HG02642 (cell line): ENCODE measurements at regions not wholly inside any gene's neighbourhood (a gene's known extent, or its start where the extent isn't known, plus 50 kb on each side); places are given as distances from the start of the nearest gene placed in this dataset.

Experiments
- ATAC-seq: cut with Tn5 transposase; IDR thresholded peaks from one replicate; pipeline ENCODE4 v1.9.1; 2021; ENCODE audit warnings: mild to moderate bottlenecking; ENCODE audit not compliant: unreplicated experiment, poor library complexity

DNA sequence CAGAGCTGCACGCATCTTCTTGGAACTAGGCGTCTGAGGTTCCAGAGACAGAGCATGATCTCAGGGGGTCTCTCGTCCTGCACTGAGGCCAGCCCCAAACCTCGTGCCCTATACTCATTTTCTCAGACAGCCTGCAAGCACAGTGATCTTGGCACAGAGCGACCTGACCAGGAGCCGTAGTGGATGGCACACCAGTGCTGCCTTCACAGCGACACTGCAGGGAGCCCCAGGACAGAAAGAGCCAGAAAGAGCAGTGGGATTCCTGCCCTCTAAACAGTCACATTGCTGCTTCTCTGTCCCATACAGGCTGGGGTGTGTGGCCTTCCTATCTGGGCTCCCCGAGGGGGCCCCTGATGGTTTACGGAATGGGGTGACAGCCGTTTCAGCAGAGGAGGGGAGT, 131.0 kb downstream of the RBFOX3 start:
- ATAC-seq = no peak

GRCh38 chr17:79478841-79479240, 132.0 kb downstream of the RBFOX3 start:
- ATAC-seq = no peak

- no peak for ATAC-seq
These were observed 132.8 kb downstream of the RBFOX3 start for GRCh38 chr17:79478051-79478461.

DNA sequence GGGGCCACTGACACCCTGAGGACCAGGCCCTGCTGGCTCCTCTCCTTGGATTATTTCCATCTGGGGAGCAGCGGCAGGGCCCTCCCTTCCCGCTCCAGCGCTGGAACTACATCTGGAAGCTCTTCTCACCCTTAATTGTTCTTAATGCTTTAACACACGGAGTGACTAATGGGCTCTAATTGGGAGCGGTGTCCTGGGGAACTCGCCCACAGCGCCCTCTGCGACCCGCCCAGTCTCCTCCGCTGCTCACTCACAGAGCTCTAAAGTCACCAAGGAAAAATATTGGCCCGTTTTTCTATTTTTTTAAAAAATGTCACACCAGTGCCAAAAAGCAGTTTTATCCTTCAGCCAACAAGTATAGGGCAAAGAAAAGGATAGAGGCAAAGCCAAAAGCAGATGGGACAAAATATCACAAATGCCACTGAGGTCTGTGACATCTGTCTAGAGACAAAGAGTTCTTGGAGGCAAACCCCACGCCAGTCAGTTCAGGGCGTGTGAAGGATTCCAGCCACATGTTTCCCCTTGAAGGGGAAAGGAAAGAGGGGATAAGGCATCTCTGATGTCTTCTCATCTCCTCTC, 134.7 kb downstream of the RBFOX3 start:
- no peak for ATAC-seq

GRCh38 chr17:79473876-79474440, 136.9 kb downstream of the RBFOX3 start:
- ATAC-seq = no peak

DNA sequence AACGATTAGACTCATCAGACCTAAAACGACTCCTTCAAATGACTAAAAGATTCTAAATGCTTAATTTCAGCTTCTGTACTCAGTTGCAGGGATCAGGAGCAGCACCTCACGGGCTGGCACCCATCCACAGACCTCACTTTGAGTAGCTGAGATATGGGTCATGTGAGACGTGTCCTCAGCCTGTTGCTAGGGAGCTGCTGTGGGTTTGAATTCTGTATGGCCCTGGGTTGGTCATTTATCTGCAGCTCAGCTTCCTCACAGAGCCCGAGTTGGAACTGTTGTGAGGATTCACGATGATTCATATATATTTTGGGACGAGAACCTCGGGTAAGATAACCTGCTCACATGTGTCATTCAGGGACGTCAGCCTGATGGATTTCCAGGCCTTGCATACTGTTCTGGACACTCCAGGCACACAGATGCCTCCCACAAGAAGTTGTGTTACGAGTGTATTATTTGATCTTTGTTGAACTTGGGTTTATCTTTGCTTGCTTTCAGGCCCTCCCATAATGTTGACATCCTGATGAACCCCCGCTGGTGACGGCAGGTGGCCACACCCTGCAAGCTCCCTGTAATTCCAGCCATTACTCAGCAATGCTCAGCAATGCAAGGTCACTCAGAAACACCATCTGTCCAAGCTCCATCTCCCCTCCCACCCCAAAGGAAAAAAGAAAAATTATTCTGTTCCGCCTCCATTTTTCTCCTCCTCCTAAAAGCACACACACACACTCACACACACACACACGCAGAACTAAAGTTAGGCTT, 137.6 kb downstream of the RBFOX3 start:
- ATAC-seq = no peak

DNA sequence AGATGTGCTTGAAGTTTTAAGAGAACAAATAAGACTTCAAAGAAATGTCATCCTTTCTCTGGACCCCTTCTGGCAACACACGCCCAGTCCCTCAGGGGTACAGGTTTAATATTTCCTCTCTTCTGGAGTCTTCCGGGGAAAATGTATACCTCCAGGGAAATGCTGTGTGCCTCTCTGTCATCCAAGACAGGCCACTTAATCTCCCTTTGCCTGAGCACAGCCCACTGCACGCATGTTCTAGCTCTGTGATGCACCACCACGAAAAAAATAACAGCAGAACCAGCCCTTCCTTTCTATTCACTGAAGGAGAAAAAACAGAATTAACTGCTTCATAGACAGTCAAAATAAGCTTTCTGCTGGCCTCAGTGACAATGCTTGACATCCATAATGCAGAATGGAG, 140.1 kb downstream of the RBFOX3 start:
- ATAC-seq = no peak

DNA sequence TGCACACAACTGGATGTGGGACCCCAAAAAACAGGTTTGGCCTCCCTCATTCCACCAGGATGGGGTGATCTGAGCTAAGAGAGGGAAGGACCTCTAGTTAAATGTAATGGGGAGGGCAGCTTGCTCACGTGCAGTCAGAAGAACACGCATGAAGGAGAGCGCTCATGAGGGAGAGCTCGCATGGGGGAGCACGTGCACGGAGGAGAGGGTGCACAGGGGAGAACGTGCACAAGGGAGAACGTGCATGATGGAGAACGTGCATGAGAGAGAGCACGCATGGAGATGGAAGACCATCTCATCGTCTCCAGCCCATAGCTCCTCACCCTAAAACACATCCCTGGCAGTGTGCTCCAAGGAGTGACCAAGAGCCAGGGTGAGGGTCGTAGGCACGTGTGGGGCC, 141.2 kb downstream of the RBFOX3 start:
- no peak for ATAC-seq

GRCh38 chr17:79468183-79468944, 142.5 kb downstream of the RBFOX3 start:
- ATAC-seq = no peak

DNA sequence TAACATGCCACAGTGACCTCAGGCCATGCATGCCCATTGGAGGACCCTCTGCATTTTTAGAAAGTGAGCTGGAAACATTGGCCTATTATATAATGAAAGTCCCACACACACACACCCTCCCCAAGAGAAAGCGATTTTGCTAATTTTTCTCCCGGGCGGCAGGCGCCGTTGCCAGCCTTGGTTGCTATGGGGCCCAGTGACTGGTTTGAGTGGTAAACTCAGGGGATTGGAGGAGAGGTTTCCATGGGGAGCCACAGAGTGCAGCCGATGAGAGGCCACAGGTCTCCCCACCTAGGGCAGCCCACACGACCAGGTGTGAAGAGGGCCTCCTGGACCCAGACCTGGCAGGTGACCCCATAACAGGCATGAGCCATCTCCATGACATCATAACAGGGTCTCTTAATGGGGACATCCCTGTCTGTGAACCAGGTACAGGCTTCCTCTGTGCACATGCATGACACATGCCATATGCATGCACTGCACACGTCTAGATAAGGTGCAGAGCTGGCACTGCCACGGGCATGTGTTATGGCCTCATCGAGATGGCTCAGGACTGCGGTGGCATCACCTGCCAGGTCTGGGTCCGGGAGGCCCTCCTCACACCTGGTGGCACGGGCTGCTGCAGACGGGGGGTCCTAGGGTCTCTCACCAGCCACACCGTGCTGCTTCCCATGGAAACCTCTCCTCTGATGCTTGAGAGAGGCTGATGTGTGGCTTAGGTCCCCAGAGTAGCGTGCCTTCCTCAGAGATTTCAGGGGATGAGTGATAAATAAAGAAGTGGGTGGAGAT, 144.1 kb downstream of the RBFOX3 start:
- ATAC-seq = no peak

DNA sequence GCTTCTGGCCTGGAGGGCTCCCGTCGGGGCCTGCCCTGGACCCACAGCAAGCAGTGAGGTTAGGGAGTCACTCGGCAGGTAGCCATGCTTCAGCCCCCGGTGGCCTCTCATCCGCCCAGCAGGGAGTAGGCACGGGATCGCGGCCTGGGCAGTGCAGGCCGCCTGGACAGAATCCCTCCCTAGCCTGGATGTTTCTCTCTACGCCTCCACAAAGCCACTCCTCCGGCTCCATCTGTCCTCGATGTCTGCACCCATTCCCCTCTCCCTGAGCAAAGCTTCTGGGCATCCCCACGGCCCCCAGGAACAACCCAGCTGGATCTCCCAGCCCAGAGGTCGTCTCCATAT, 145.2 kb downstream of the RBFOX3 start:
- ATAC-seq = no peak

DNA sequence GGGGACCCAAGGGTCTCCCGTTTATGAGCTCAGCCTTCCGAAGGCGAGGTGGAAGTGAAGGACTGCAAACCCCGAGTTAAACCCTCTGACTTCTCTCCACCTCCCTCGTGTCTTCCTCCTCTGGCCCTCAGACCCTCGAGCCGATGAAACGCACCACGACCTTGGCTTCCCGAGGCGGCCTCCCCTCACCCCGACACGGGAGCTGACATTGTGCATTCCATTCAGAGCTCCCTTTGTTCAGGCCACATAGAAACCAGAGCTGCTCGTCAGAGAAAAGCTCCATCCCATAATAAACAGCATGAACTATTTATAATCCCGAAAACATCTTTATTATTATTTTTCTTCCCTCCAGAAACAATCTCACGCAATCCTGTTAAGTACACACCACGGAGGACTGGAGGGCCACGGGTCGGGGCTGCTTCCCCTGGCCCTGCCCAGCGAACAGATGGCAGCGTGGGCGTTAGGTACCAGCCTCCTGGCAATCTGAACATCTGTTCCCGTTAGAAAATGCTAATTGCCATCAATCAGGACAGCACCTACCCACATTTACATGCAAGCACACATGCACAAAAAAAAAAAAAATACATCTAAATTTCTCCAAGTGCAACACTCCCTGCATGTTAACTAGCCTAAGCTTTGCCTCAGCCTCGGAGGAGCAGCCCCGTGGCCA, 145.7 kb downstream of the RBFOX3 start:
- ATAC-seq = no peak

DNA sequence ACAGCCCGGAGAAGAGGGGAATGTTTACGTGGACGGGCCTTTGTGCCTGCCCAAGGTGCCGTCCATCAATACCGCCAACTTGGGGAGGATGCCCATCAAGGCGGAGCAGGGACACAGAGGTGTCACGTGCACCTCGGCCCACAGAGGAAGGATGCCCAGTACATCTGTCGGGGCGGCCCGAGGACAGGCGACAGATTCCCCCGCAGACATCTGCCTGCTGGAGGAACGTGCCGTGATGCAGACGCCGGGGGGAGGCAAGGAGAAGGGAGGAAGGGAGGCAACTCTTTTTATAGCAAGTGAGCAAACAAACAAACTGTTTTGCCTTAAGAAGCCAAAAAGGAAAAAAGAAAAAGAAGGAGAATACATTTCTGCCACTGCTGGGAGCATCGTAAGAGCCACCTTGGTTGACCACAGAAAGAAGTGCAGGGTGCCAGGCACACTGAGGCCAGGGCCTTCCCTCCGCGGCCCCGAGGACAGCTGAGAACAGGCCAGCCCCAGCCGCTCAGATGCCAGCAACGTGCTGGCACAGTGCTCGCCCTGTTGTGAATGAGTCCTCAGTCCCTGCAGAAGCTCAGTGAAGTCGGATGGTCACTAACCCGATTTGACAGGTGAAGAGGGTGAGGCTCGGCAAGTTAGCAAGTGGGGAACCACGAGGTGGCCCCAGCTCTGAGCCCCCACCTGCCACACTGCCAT, 146.4 kb downstream of the RBFOX3 start:
- ATAC-seq = no peak

DNA sequence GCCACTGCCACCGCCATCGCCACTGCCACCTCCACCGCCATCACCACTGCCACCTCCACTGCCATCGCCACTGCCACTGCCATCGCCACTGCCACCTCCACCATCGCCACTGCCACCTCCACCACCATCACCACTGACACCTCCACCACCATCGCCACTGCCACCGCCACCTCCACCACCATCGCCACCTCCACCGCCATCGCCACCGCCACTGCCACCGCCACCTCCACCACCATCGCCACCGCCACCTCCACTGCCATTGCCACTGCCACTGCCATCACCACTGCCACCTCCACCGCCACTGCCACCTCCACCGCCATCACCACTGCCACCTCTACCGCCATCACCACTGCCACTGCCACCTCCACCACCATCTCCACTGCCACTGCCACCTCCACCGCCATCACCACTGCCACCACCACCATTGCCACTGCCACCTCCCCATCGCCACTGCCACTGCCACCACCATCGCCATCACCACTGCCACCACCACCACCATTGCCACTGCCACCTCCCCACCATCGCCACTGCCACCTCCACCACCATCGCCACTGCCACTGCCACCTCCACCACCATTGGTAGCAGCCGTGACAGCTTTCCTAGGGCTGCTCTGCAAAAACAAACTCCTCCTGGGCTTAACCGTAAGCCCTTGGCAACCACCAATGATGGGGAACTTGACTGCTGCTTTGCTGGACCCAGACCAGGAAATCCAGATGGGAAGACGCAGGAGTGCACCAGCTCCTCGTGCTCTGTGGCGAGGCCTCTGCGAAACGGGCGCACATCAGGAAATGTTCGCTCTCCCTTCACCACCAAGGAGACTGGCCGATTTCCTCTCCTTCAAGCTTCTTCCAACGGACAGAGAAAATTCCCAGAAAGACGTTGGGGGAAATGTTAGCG, 147.2 kb downstream of the RBFOX3 start:
- no peak for ATAC-seq

DNA sequence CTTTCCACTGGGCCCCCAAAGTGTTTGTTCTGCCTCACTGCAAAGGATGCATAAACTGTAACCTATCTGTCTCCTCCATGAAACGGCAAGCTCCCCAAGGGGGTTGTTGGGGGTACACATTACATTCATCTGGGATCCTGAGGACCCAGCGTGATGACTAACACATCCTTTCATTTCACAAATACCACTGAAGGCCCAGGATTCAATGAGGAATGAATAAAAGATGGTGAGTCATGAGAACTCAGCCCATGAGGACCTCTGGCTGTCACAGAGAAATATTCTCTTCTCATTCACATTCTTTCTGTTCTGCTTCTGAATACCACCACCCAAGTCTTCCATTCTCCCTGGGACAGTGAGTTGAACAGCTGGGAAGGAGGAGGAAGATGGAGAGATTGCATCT, 149.8 kb downstream of the RBFOX3 start:
- ATAC-seq = no peak

DNA sequence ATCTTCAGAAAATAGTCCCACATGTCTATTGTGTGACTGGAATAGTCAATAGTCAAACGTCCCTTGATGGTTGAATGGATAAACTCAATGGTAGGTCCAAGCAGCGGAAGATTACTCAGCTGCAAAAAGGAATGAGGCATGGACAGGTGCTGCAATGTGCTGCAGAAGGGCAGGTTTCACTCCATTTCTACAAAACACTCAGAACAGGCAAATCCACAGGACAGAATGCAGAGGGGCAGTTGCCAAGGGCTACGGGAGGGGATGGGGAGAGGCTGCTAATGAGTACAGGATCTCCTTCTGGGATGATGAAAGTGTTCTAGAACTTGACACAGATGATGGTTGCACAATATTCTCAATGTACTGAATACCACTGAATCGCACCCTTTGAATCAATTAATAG, 151.0 kb downstream of the RBFOX3 start:
- ATAC-seq = no peak

GRCh38 chr17:79459003-79459655, 151.7 kb downstream of the RBFOX3 start:
- ATAC-seq = no peak

- ATAC-seq = no peak
These were observed 152.5 kb downstream of the RBFOX3 start for GRCh38 chr17:79458356-79458755.
